ENCODE measurements at regions not wholly inside any gene's neighbourhood (a gene's known extent, or its start where the extent isn't known, plus 50 kb on each side); places are given as distances from the start of the nearest gene placed in this dataset.
"Not testable (repeated sequence)": the region's sequence is repeated elsewhere in the genome, so short reads cannot be mapped to it uniquely, and the experiment has no call there.

- POLR2A ChIA-PET; H3K36me3 ChIP-seq (ENCODE audit: control insufficient read depth in 1 of 2, insufficient read depth in 2 of 2, low read length in 2 of 2); H4K20me1 ChIP-seq (ENCODE audit: insufficient read depth); H3K9me3 ChIP-seq (ENCODE audit: control insufficient read depth in 1 of 2, insufficient read depth in 1 of 2, low read depth in 1 of 2, low read length in 2 of 2); H3K27me3 ChIP-seq (ENCODE audit: insufficient read depth, low read length); H3K4me3 ChIP-seq (replicated peaks in 1 of 2; ENCODE audit: low read depth in 1 of 2, low read length in 2 of 2); RAD21 ChIA-PET (ENCODE audit: low non-redundant PET in 1 of 2, low total read pairs in 2 of 2, uncharacterized antibody in 2 of 2, unreplicated experiment in 2 of 2); ATAC-seq; H3K9me2 ChIP-seq (ENCODE audit: insufficient read depth); H3K4me1 ChIP-seq (ENCODE audit: control insufficient read depth in 1 of 2, insufficient read depth in 2 of 2, low read length in 2 of 2); H3K27ac ChIP-seq (ENCODE audit: low read depth, low read length); DNase-seq (ENCODE audit: low read depth, low spot score); H2AFZ ChIP-seq (ENCODE audit: low read depth, low read length, poor library complexity, severe bottlenecking); H3K4me2 ChIP-seq (ENCODE audit: low read length); intact Hi-C loops (cut with micrococcal nuclease); CTCF ChIA-PET; H3K79me2 ChIP-seq (ENCODE audit: insufficient read depth, low read length); BruUV-seq (replicated peaks); H3K9ac ChIP-seq (ENCODE audit: low read length): not testable (repeated sequence)
- TF ChIP-seq CBX3 (IDR thresholded peaks at IDR 0.05; ENCODE audit: low read depth), result 0 out of 2 replicates have a peak, but pooled peaks have one; percentile 53
Measured at GRCh38 chr5:42319546-42319945, 103.7 kb upstream of the GHR start.

- Histone ChIP-seq H3K9me3 (ENCODE audit: control insufficient read depth in 1 of 2, insufficient read depth in 1 of 2, low read depth in 1 of 2, low read length in 2 of 2) (peaks cover 0 to 7% of the 10 kb centered on the region in 2 experiments; a peak in 1 of 4 replicates), H3K4me2 (ENCODE audit: low read length) (no peak overlapping the region), H3K27me3 (ENCODE audit: insufficient read depth, low read length) (no peaks in the 10 kb centered on the region), H3K79me2 (ENCODE audit: insufficient read depth, low read length) (no peaks in the 10 kb centered on the region), H2AFZ (ENCODE audit: low read depth, low read length, poor library complexity, severe bottlenecking) (no peak overlapping the region), H3K4me3 (replicated peaks in 1 of 2; ENCODE audit: low read depth in 1 of 2, low read length in 2 of 2) (no peak overlapping the region), H3K36me3 (ENCODE audit: control insufficient read depth in 1 of 2, insufficient read depth in 2 of 2, low read length in 2 of 2) (no peaks in the 10 kb centered on the region), H4K20me1 (ENCODE audit: insufficient read depth) (no peaks in the 10 kb centered on the region), H3K27ac (ENCODE audit: low read depth, low read length) (no peak overlapping the region), H3K4me1 (ENCODE audit: control insufficient read depth in 1 of 2, insufficient read depth in 2 of 2, low read length in 2 of 2) (no peaks in the 10 kb centered on the region), H3K9ac (ENCODE audit: low read length) (no peak overlapping the region), H3K9me2 (ENCODE audit: insufficient read depth) (no peaks in the 10 kb centered on the region)
- ChIA-PET RAD21 (ENCODE audit: low non-redundant PET in 1 of 2, low total read pairs in 2 of 2, uncharacterized antibody in 2 of 2, unreplicated experiment in 2 of 2) (no interaction called here), CTCF (no interaction called here), POLR2A (no interaction called here)
- intact Hi-C loops (cut with micrococcal nuclease), result no loop called here
- DNase-seq (ENCODE audit: low read depth, low spot score) (no peak), ATAC-seq (no peak)
- no peak for TF ChIP-seq SP1 (IDR thresholded peaks at IDR 0.05; ENCODE audit: low read depth)
- no TSS peak for BruUV-seq (replicated peaks)
Measured at GRCh38 chr5:42321785-42322184, 101.5 kb upstream of the GHR start.

GRCh38 chr5:42337143-42337542 is 86.1 kb upstream of the GHR start:
- no peak for ATAC-seq
- no peaks in the 10 kb centered on the region for H3K79me2 ChIP-seq (ENCODE audit: insufficient read depth, low read length)
- no peaks in the 10 kb centered on the region for H3K4me1 ChIP-seq (ENCODE audit: control insufficient read depth in 1 of 2, insufficient read depth in 2 of 2, low read length in 2 of 2)
- ChIA-PET POLR2A (no interaction called here), RAD21 (ENCODE audit: low non-redundant PET in 1 of 2, low total read pairs in 2 of 2, uncharacterized antibody in 2 of 2, unreplicated experiment in 2 of 2) (no interaction called here), CTCF (no interaction called here)
- H3K27me3 ChIP-seq (ENCODE audit: insufficient read depth, low read length), result no peaks in the 10 kb centered on the region
- intact Hi-C loops (cut with micrococcal nuclease), result no loop called here
- no peak overlapping the region for H3K4me3 ChIP-seq (replicated peaks in 1 of 2; ENCODE audit: low read depth in 1 of 2, low read length in 2 of 2)
- H3K9ac ChIP-seq (ENCODE audit: low read length), result no peak overlapping the region
- BruUV-seq (replicated peaks), result no TSS peak
- no peak overlapping the region for H3K4me2 ChIP-seq (ENCODE audit: low read length)
- no peak overlapping the region for H2AFZ ChIP-seq (ENCODE audit: low read depth, low read length, poor library complexity, severe bottlenecking)
- no peak overlapping the region for H3K27ac ChIP-seq (ENCODE audit: low read depth, low read length)
- no peaks in the 10 kb centered on the region for H3K36me3 ChIP-seq (ENCODE audit: control insufficient read depth in 1 of 2, insufficient read depth in 2 of 2, low read length in 2 of 2)
- H3K9me3 ChIP-seq (ENCODE audit: control insufficient read depth in 1 of 2, insufficient read depth in 1 of 2, low read depth in 1 of 2, low read length in 2 of 2), result peaks cover 0 to 4% of the 10 kb centered on the region in 2 experiments; a peak in 2 of 4 replicates
- TF ChIP-seq POLR2A (IDR thresholded peaks at IDR 0.05; ENCODE audit: borderline replicate concordance, extremely low read depth, insufficient read depth, insufficient read length), result no peak
- H4K20me1 ChIP-seq (ENCODE audit: insufficient read depth), result no peaks in the 10 kb centered on the region; the same call in 1 of the 2 replicates
- DNase-seq (ENCODE audit: low read depth, low spot score), result no peak
- H3K9me2 ChIP-seq (ENCODE audit: insufficient read depth), result no peaks in the 10 kb centered on the region
